DMS53 treated with DMSO at 0.1 percent for 48 hours (cell line): ENCODE measurements at regions not wholly inside any gene's neighbourhood (a gene's known extent, or its start where the extent isn't known, plus 50 kb on each side); places are given as distances from the start of the nearest gene placed in this dataset.

Experiments
- DNase-seq: peaks from one replicate; lab custom pipeline; 2025; ENCODE audit not compliant: unreplicated experiment; lab: John Stamatoyannopoulos, UW

GRCh38 chr2:235140801-235141081 is 188.9 kb downstream of the SH3BP4 start:
- no peak for DNase-seq

GRCh38 chr2:235141411-235142128 is 189.8 kb downstream of the SH3BP4 start:
- DNase-seq: no peak

GRCh38 chr2:235142601-235143000 is 190.8 kb downstream of the SH3BP4 start:
- no peak for DNase-seq

- DNase-seq: no peak
These were observed 192.0 kb downstream of the SH3BP4 start for GRCh38 chr2:235143789-235144188.

GRCh38 chr2:235144291-235144690 is 192.5 kb downstream of the SH3BP4 start:
- DNase-seq: no peak

GRCh38 chr2:235146206-235146605 is 194.4 kb downstream of the SH3BP4 start:
- DNase-seq: no peak

- DNase-seq: no peak
These were observed 195.2 kb downstream of the SH3BP4 start for GRCh38 chr2:235146871-235147565.

- DNase-seq: no peak
These were observed 196.7 kb downstream of the SH3BP4 start for GRCh38 chr2:235148201-235149170.

GRCh38 chr2:235149240-235149659 is 197.4 kb downstream of the SH3BP4 start:
- DNase-seq: no peak

GRCh38 chr2:235149736-235150135 is 197.9 kb downstream of the SH3BP4 start:
- no peak for DNase-seq

GRCh38 chr2:235151152-235151551 is 199.3 kb downstream of the SH3BP4 start:
- DNase-seq: no peak

- no peak for DNase-seq
These were observed 203.3 kb downstream of the SH3BP4 start for GRCh38 chr2:235155163-235155562.

- no peak for DNase-seq
These were observed 204.2 kb downstream of the SH3BP4 start for GRCh38 chr2:235156055-235156454.

- no peak for DNase-seq
These were observed 206.1 kb downstream of the SH3BP4 start for GRCh38 chr2:235157746-235158482.

GRCh38 chr2:235160281-235160810 is 208.5 kb downstream of the SH3BP4 start:
- no peak for DNase-seq

GRCh38 chr2:235161565-235161964 is 209.7 kb downstream of the SH3BP4 start:
- no peak for DNase-seq

- no peak for DNase-seq
These were observed 210.4 kb downstream of the SH3BP4 start for GRCh38 chr2:235162082-235162836.

- no peak for DNase-seq
These were observed 211.0 kb downstream of the SH3BP4 start for GRCh38 chr2:235162837-235163197.

GRCh38 chr2:235165136-235165535 is 213.3 kb downstream of the SH3BP4 start:
- DNase-seq: no peak

- DNase-seq: no peak
These were observed 213.8 kb downstream of the SH3BP4 start for GRCh38 chr2:235165631-235166030.
